ENCODE measurements at regions not wholly inside any gene's neighbourhood (a gene's known extent, or its start where the extent isn't known, plus 50 kb on each side); places are given as distances from the start of the nearest gene placed in this dataset.

GRCh38 chr9:117521293-117521692 lies 106.4 kb upstream of the ASTN2 start:
- Histone ChIP-seq H3K36me3 (ENCODE audit: insufficient read depth, low read length) (no peaks in the 10 kb centered on the region), H3K4me1 (ENCODE audit: insufficient read depth, low read length) (0 out of 2 replicates have a peak, but pooled peaks cover 4% of the 10 kb centered on the region), H3K9ac (ENCODE audit: low read depth, low read length) (no peak overlapping the region), H3K79me2 (ENCODE audit: insufficient read depth, low read length) (no peaks in the 10 kb centered on the region), H3K9me3 (ENCODE audit: insufficient read depth, low read length, severe bottlenecking) (peaks cover 13% of the 10 kb centered on the region), H3K4me3 (ENCODE audit: low read depth in 1 of 2, low read length in 2 of 2) (no peak overlapping the region), H3K27me3 (ENCODE audit: insufficient read depth, low read length, poor library complexity) (no peaks in the 10 kb centered on the region), H2AFZ (ENCODE audit: low read depth, low read length) (no peak overlapping the region), H3K4me2 (ENCODE audit: insufficient read depth, low read length) (no peak overlapping the region), H3K27ac (ENCODE audit: low read length) (no peak overlapping the region), H4K20me1 (ENCODE audit: insufficient read depth, low read length) (no peaks in the 10 kb centered on the region)
- DNase-seq (no peak), ATAC-seq (ENCODE audit: insufficient read depth, low read depth) (no peak)
- TF ChIP-seq EZH2 (IDR thresholded peaks at IDR 0.05; ENCODE audit: borderline replicate concordance, low read depth, low read length, severe bottlenecking) (no peak), CTCF (IDR thresholded peaks at IDR 0.05; ENCODE audit: borderline replicate concordance, extremely low read depth, low read length, poor library complexity, severe bottlenecking) (no peak)

- no peak for DNase-seq
Observed at GRCh38 chr9:117516676-117517632, 102.1 kb upstream of the ASTN2 start.

GRCh38 chr9:117511852-117512481 lies 97.1 kb upstream of the ASTN2 start:
- H2AFZ ChIP-seq (ENCODE audit: low read depth, low read length), result no peak overlapping the region
- H3K27me3 ChIP-seq (ENCODE audit: insufficient read depth, low read length, poor library complexity), result no peaks in the 10 kb centered on the region
- no peak overlapping the region for H3K9ac ChIP-seq (ENCODE audit: low read depth, low read length)
- H3K4me3 ChIP-seq (ENCODE audit: low read depth in 1 of 2, low read length in 2 of 2), result no peak overlapping the region
- DNase-seq, result no peak
- no peaks in the 10 kb centered on the region for H3K79me2 ChIP-seq (ENCODE audit: insufficient read depth, low read length)
- H3K4me1 ChIP-seq (ENCODE audit: insufficient read depth, low read length), result peaks cover 10% of the 10 kb centered on the region; the same call in 1 of the 2 replicates
- TF ChIP-seq CTCF (IDR thresholded peaks at IDR 0.05; ENCODE audit: borderline replicate concordance, extremely low read depth, low read length, poor library complexity, severe bottlenecking), result no peak
- no peak for TF ChIP-seq EZH2 (IDR thresholded peaks at IDR 0.05; ENCODE audit: borderline replicate concordance, low read depth, low read length, severe bottlenecking)
- no peaks in the 10 kb centered on the region for H3K9me3 ChIP-seq (ENCODE audit: insufficient read depth, low read length, severe bottlenecking)
- no peaks in the 10 kb centered on the region for H4K20me1 ChIP-seq (ENCODE audit: insufficient read depth, low read length)
- H3K36me3 ChIP-seq (ENCODE audit: insufficient read depth, low read length), result no peaks in the 10 kb centered on the region
- no peak overlapping the region for H3K4me2 ChIP-seq (ENCODE audit: insufficient read depth, low read length)
- H3K27ac ChIP-seq (ENCODE audit: low read length), result no peak overlapping the region
- ATAC-seq (ENCODE audit: insufficient read depth, low read depth), result no peak

More at GRCh38 chr9:117516676-117517632, 102.1 kb upstream of the ASTN2 start:
- no peaks in the 10 kb centered on the region for H3K4me1 ChIP-seq (ENCODE audit: insufficient read depth, low read length)
- H2AFZ ChIP-seq (ENCODE audit: low read depth, low read length), result no peak overlapping the region
- H3K27me3 ChIP-seq (ENCODE audit: insufficient read depth, low read length, poor library complexity), result no peaks in the 10 kb centered on the region
- peaks cover 7% of the 10 kb centered on the region for H3K9me3 ChIP-seq (ENCODE audit: insufficient read depth, low read length, severe bottlenecking)
- H4K20me1 ChIP-seq (ENCODE audit: insufficient read depth, low read length), result no peaks in the 10 kb centered on the region
- no peak overlapping the region for H3K27ac ChIP-seq (ENCODE audit: low read length)
- no peak overlapping the region for H3K4me3 ChIP-seq (ENCODE audit: low read depth in 1 of 2, low read length in 2 of 2)
- H3K4me2 ChIP-seq (ENCODE audit: insufficient read depth, low read length), result no peak overlapping the region
- TF ChIP-seq EZH2 (IDR thresholded peaks at IDR 0.05; ENCODE audit: borderline replicate concordance, low read depth, low read length, severe bottlenecking) (no peak), CTCF (IDR thresholded peaks at IDR 0.05; ENCODE audit: borderline replicate concordance, extremely low read depth, low read length, poor library complexity, severe bottlenecking) (no peak)
- no peak for ATAC-seq (ENCODE audit: insufficient read depth, low read depth)
- H3K9ac ChIP-seq (ENCODE audit: low read depth, low read length), result no peak overlapping the region
- H3K79me2 ChIP-seq (ENCODE audit: insufficient read depth, low read length), result no peaks in the 10 kb centered on the region
- H3K36me3 ChIP-seq (ENCODE audit: insufficient read depth, low read length), result no peaks in the 10 kb centered on the region
